C4-2B (cell line): ENCODE measurements at regions not wholly inside any gene's neighbourhood (a gene's known extent, or its start where the extent isn't known, plus 50 kb on each side); places are given as distances from the start of the nearest gene placed in this dataset.

Source experiments
- H3K27ac ChIP-seq: fragments of 450-650 bp; 2 replicates; pipeline ENCODE4 v1.5.1; 2017
- ZFX ChIP-seq: fragments of 450-650 bp; IDR thresholded peaks from 2 replicates; pipeline ENCODE4 v1.6.1; 2017
- TF ChIP-seq, protein P1 (sequence below): fragments of 450-650 bp; conservative IDR thresholded peaks from 2 replicates; pipeline ENCODE4 v1.5.1; 2017; ENCODE audit warnings: mild to moderate bottlenecking

DNA sequence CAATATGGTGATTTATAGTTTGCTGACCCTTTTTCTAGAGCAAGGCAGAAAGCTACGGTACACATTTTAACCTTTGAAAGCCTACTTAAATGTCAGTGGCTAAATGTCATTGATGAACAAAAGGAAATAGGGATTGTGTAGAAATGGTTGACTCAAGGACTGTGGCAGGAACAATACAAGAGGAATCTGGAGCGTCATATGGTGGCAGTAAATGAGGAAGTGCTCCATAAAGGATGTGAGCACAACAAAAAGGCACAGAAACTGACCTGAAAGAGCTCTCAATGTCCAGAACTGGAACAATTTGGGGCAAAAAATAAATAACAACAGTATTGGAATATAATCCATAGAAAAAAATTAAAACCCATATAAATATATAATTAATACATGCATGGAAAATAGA is 443.9 kb upstream of the VRK2 start:
- no peak for TF ChIP-seq ZFX
- TF ChIP-seq, protein P1, sequence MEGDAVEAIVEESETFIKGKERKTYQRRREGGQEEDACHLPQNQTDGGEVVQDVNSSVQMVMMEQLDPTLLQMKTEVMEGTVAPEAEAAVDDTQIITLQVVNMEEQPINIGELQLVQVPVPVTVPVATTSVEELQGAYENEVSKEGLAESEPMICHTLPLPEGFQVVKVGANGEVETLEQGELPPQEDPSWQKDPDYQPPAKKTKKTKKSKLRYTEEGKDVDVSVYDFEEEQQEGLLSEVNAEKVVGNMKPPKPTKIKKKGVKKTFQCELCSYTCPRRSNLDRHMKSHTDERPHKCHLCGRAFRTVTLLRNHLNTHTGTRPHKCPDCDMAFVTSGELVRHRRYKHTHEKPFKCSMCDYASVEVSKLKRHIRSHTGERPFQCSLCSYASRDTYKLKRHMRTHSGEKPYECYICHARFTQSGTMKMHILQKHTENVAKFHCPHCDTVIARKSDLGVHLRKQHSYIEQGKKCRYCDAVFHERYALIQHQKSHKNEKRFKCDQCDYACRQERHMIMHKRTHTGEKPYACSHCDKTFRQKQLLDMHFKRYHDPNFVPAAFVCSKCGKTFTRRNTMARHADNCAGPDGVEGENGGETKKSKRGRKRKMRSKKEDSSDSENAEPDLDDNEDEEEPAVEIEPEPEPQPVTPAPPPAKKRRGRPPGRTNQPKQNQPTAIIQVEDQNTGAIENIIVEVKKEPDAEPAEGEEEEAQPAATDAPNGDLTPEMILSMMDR: no peak

DNA sequence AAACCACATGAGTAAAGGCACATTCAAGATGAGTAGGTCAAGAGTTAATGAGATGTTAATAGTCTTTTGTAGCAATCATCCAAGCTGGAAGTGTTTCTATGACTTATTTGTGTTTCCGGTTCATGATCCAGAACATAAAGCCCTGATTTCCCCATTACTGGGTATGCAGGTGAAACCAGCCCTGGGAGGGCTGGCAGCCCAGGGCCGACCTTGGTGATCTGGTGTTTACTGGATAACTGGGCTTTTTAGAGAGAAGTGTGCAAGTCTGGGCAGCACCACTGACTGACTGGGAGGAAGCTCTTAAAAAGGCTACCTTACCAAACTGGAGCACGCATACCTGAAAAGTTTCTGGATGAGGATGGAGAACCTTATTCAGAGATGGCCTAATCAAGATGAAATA is 431.6 kb upstream of the VRK2 start:
- TF ChIP-seq ZFX: no peak
- TF ChIP-seq, protein P1: no peak
- no peak overlapping the region for H3K27ac ChIP-seq

More for the DNA sequence above, 443.9 kb upstream of the VRK2 start:
- no peak overlapping the region for H3K27ac ChIP-seq

DNA sequence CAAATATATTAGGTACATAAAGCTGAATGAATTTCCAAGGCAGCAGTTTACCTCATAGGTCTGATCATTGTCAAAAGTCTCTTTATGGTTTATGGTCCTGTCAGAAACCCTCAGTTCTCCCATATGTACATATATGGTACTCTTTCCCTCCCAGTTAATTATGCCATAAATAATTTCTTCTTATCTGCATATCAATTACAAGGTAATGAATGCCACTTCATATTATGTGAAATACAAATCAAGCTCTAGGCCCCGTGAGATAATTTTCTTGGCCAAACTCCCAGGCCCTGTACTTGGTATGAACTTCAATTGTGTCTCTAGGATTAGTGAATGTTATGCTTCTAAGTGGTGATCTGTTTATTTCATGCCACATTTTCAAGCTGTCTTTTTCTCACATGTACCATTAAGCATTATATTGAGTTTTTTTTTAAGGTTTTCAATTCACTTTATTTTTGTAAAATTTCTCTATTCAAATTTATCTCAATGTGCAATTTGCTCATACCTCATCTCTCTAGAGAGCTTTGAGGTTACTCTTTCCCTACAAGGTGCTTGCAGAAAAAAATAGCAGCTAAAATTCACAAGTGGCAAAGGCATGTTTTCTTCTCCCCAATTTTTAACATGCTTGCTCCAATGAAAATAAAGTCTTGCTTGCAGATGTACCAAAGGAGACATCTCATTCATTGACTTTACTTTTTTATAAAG is 430.6 kb upstream of the VRK2 start:
- H3K27ac ChIP-seq: no peak overlapping the region
- TF ChIP-seq ZFX: no peak
- TF ChIP-seq, protein P1: no peak

DNA sequence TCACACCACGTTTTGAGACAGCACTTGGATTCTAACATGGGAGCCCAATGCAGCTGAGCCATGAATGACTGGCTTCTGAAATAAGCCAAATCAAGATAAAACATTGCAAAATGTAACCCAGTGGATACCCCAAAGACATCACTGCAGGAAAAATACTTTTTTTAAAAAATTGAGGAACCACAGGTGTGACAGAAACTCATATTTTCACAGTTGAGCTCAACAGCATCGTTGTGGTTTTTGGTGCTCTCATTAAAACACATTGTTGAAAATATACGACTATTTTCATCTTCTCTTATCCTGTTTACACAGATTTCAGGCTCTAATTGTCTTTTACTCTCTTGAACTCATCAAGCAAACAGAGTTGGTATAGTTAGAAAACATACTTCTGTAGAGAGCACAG is 429.3 kb upstream of the VRK2 start:
- no peak for TF ChIP-seq ZFX
- TF ChIP-seq, protein P1: no peak
- H3K27ac ChIP-seq: no peak overlapping the region

DNA sequence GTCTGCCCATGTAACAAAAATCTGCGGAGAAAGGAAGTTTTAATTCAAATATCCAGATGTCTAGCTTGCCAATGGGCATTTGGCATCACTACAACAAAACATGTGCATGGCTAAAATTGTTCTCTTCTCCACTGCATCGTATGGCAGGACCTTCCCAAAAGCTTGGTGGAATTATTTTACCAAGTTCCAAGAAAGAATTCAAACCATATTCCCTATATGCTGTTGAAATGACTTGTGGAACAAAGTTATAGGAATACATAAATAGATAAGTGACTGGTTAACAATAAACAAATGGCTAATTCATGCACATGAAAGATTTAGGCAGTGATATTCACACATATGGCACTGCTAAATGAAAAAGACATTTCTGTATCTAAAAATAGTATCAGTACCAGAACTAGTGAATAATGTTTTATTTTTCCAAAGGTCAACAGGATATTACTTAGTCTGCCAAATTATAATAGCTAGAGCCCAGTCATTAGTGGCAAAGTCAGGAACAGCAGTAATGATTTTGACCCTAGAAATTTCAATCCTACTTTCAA is 425.4 kb upstream of the VRK2 start:
- no peak overlapping the region for H3K27ac ChIP-seq
- TF ChIP-seq, protein P1: no peak
- no peak for TF ChIP-seq ZFX

DNA sequence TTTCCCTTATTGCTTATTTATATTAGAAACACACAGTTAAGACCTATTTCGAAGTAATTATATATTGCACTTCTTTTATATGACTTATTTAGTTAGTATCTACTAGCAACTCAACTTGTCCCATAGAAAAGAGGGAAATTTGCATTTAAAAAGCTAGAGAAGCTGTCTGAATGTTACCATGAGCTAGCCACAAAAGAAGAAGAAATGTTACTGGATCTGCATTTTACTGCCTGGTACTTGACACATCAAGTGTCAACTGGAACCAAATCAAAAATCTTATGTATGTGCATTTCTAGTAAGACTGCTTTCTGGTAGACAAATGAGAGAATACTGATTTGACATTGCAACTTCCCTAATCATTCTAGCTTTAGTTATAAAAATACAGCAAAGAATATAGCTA is 424.6 kb upstream of the VRK2 start:
- TF ChIP-seq, protein P1: no peak
- no peak for TF ChIP-seq ZFX
- H3K27ac ChIP-seq: no peak overlapping the region

DNA sequence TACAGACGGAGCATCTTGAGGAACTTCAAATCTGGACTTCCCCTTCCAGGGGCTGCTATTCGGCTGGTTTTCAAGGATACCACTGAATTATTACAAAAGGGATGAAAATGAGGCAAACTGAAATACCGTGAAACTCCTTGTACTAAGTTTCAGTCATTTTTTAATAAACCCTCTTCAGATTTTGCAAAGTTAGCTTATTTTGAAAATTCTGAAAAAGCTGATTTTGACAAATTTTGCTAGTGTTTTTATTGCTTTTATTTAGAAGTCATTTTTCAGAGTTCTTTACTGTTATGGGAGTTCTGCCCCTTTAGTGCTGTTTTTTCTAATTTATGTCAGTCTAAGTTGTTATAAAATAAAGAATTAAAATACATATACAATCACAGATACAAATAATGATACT is 390.4 kb upstream of the VRK2 start:
- no peak overlapping the region for H3K27ac ChIP-seq
- TF ChIP-seq, protein P1: no peak
- no peak for TF ChIP-seq ZFX
